Prostate gland (tissue), 2 donors: ENCODE measurements at regions not wholly inside any gene's neighbourhood (a gene's known extent, or its start where the extent isn't known, plus 50 kb on each side); places are given as distances from the start of the nearest gene placed in this dataset.

Source experiments
- POLR2AphosphoS5 ChIP-seq: sonication (generic); formaldehyde crosslinking; IDR thresholded peaks from one replicate; pipeline ENCODE4 v1.6.1; 2017; ENCODE audit warnings: antibody characterized with exemption
- TF ChIP-seq, protein P1 (sequence below), 4 experiments: fragments of 200-600 bp in 2 of 4; fragments of 450-650 bp in 2 of 4; sonication (generic) in 2 of 4; IDR thresholded peaks; 1 replicate in 3 of 4; 2 replicates in 1 of 4; pipeline ENCODE4 v1.5.1; 2016 to 2019; ENCODE audit warnings: antibody characterized with exemption in 4 of 4, mild to moderate bottlenecking in 2 of 4, moderate library complexity in 2 of 4

DNA sequence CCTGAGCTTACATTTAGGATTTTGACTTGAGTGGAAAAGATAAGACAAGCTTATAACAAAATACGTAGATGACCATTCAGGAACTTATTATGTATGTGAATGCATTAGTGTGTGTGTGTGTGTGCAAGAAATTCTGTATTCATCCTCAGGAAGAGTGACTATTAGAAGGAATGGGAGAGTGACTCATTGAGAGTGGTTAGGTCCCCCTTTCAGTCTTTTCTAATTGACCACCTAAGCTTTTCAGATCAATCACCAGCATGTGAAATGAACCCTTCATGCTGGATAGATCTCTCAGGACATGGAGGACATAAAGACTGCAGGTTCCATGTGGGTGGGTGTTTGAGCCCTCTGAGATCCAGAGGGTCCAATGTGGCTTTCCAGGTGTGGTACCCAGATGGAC lies 153.5 kb downstream of the MBL2 start:
- TF ChIP-seq, protein P1, sequence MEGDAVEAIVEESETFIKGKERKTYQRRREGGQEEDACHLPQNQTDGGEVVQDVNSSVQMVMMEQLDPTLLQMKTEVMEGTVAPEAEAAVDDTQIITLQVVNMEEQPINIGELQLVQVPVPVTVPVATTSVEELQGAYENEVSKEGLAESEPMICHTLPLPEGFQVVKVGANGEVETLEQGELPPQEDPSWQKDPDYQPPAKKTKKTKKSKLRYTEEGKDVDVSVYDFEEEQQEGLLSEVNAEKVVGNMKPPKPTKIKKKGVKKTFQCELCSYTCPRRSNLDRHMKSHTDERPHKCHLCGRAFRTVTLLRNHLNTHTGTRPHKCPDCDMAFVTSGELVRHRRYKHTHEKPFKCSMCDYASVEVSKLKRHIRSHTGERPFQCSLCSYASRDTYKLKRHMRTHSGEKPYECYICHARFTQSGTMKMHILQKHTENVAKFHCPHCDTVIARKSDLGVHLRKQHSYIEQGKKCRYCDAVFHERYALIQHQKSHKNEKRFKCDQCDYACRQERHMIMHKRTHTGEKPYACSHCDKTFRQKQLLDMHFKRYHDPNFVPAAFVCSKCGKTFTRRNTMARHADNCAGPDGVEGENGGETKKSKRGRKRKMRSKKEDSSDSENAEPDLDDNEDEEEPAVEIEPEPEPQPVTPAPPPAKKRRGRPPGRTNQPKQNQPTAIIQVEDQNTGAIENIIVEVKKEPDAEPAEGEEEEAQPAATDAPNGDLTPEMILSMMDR (IDR thresholded peaks at IDR 0.05), result no peak
- no peak for TF ChIP-seq POLR2AphosphoS5
